H9 (cell line): ENCODE measurements at regions not wholly inside any gene's neighbourhood (a gene's known extent, or its start where the extent isn't known, plus 50 kb on each side); places are given as distances from the start of the nearest gene placed in this dataset.

Source experiments
- DNase-seq: peaks from one replicate; pipeline ENCODE4 v3.0.0-alpha.2; 2017
- H2AFZ ChIP-seq: one replicate; pipeline ENCODE4 v1.6.1; 2013; ENCODE audit warnings: mild to moderate bottlenecking, low read length, control low read depth, moderate library complexity
- H2AK5ac ChIP-seq: 2 replicates; pipeline ENCODE4 v1.6.1; 2013; ENCODE audit warnings: low read length, control low read depth, mixed read lengths; ENCODE audit not compliant: insufficient read length
- H2BK120ac ChIP-seq: one replicate; pipeline ENCODE4 v1.6.1; 2013; ENCODE audit warnings: low read depth, mild to moderate bottlenecking, low read length, control low read depth, inconsistent platforms; ENCODE audit not compliant: poor library complexity, severe bottlenecking
- H2BK12ac ChIP-seq: 2 replicates; pipeline ENCODE4 v1.6.1; 2013; ENCODE audit warnings: low read length, control low read depth, mixed read lengths, low read depth; ENCODE audit not compliant: insufficient read length
- H2BK15ac ChIP-seq: 2 replicates; pipeline ENCODE4 v1.6.1; 2013; ENCODE audit warnings: low read depth, low read length, control low read depth
- H2BK20ac ChIP-seq: one replicate; pipeline ENCODE4 v1.6.1; 2013; ENCODE audit warnings: low read depth, mild to moderate bottlenecking, low read length, control low read depth, inconsistent platforms; ENCODE audit not compliant: poor library complexity, severe bottlenecking
- H2BK5ac ChIP-seq: 2 replicates; pipeline ENCODE4 v1.6.1; 2013; ENCODE audit warnings: low read length, control low read depth, mixed read lengths; ENCODE audit not compliant: insufficient read length
- H3K14ac ChIP-seq: 2 replicates; pipeline ENCODE4 v1.6.1; 2013; ENCODE audit warnings: low read length, control low read depth; ENCODE audit not compliant: insufficient read depth
- H3K18ac ChIP-seq: 2 replicates; pipeline ENCODE4 v1.6.1; 2013; ENCODE audit warnings: low read depth, mild to moderate bottlenecking, mixed read lengths, low read length, control low read depth; ENCODE audit not compliant: insufficient read length
- H3K23ac ChIP-seq: 2 replicates; pipeline ENCODE4 v1.6.1; 2013; ENCODE audit warnings: low read length, control low read depth, mixed read lengths, low read depth; ENCODE audit not compliant: insufficient read length
- H3K23me2 ChIP-seq: 2 replicates; pipeline ENCODE4 v1.6.1; 2013; ENCODE audit warnings: low read depth, mild to moderate bottlenecking, mixed read lengths, low read length, control low read depth; ENCODE audit not compliant: insufficient read length, poor library complexity, severe bottlenecking
- H3K27ac ChIP-seq: 2 replicates; pipeline ENCODE4 v1.5.1; 2013; ENCODE audit warnings: low read length, control low read depth, mixed read lengths, low read depth; ENCODE audit not compliant: insufficient read length
- H3K27me3 ChIP-seq: 2 replicates; pipeline ENCODE4 v1.6.1; 2013; ENCODE audit warnings: low read length, control low read depth, inconsistent platforms; ENCODE audit not compliant: insufficient read depth
- H3K4ac ChIP-seq: 2 replicates; pipeline ENCODE4 v1.6.1; 2013; ENCODE audit warnings: low read depth, mild to moderate bottlenecking, control low read depth, inconsistent platforms, low read length, moderate library complexity
- H3K4me1 ChIP-seq: 2 replicates; pipeline ENCODE4 v1.6.1; 2013; ENCODE audit warnings: low read length, control low read depth, inconsistent platforms; ENCODE audit not compliant: insufficient read depth
- H3K4me2 ChIP-seq: 2 replicates; pipeline ENCODE4 v1.6.1; 2013; ENCODE audit warnings: low read length, control low read depth, mixed read lengths; ENCODE audit not compliant: insufficient read length, insufficient read depth
- H3K56ac ChIP-seq: 2 replicates; pipeline ENCODE4 v1.6.1; 2013; ENCODE audit warnings: low read depth, mild to moderate bottlenecking, mixed read lengths, low read length, control low read depth; ENCODE audit not compliant: insufficient read length
- H3K79me1 ChIP-seq: 2 replicates; pipeline ENCODE4 v1.6.1; 2013; ENCODE audit warnings: low read depth, mild to moderate bottlenecking, moderate library complexity, low read length, control low read depth, inconsistent platforms; ENCODE audit not compliant: insufficient read depth, poor library complexity, severe bottlenecking
- H3K79me2 ChIP-seq: 2 replicates; pipeline ENCODE4 v1.6.1; 2013; ENCODE audit warnings: low read length, control low read depth, inconsistent platforms; ENCODE audit not compliant: insufficient read depth
- H3K9ac ChIP-seq: 2 replicates; pipeline ENCODE4 v1.6.1; 2013; ENCODE audit warnings: low read length, control low read depth, mixed read lengths; ENCODE audit not compliant: insufficient read length; ENCODE audit errors: extremely low read depth
- H3K9me3 ChIP-seq: one replicate; pipeline ENCODE4 v1.6.1; 2013; ENCODE audit warnings: low read depth, low read length, inconsistent platforms; ENCODE audit not compliant: control insufficient read depth
- H3T11ph ChIP-seq: one replicate; pipeline ENCODE4 v1.6.1; 2013; ENCODE audit warnings: mild to moderate bottlenecking, low read length, control low read depth, inconsistent platforms
- H4K20me1 ChIP-seq: one replicate; pipeline ENCODE4 v1.6.1; 2013; ENCODE audit not compliant: control insufficient read depth, insufficient read length, insufficient read depth
- H4K5ac ChIP-seq: 2 replicates; pipeline ENCODE4 v1.6.1; 2013; ENCODE audit warnings: low read depth, mild to moderate bottlenecking, mixed read lengths, low read length, control low read depth; ENCODE audit not compliant: insufficient read length
- H4K8ac ChIP-seq: replicated peaks from 2 replicates; pipeline ENCODE4 v1.6.1; 2013; ENCODE audit warnings: low read length, control low read depth, mixed read lengths, low read depth; ENCODE audit not compliant: insufficient read length
- H4K91ac ChIP-seq: 2 replicates; pipeline ENCODE4 v1.6.1; 2013; ENCODE audit warnings: low read depth, mild to moderate bottlenecking, moderate library complexity, mixed read lengths, low read length, control low read depth; ENCODE audit not compliant: insufficient read length
- H3K27ac Mint-ChIP-seq, 3 experiments: 2 replicates in 2 of 3; 3 replicates in 1 of 3; pipeline ENCODE4 v1.8.0; 2020 to 2021; ENCODE audit warnings: mixed read lengths in 3 of 3, mild to moderate bottlenecking in 1 of 3, moderate library complexity in 1 of 3
- H3K27me3 Mint-ChIP-seq: 2 replicates; pipeline ENCODE4 v1.8.0; 2021; ENCODE audit warnings: low read depth, mild to moderate bottlenecking, moderate library complexity, mixed read lengths
- H3K36me3 Mint-ChIP-seq, 3 experiments: 2 replicates in 2 of 3; 3 replicates in 1 of 3; pipeline ENCODE4 v1.8.0; 2020 to 2021; ENCODE audit warnings: low read depth in 3 of 3, mixed read lengths in 3 of 3; ENCODE audit not compliant: insufficient read depth in 1 of 3
- H3K4me1 Mint-ChIP-seq, 2 experiments: 2 replicates each; pipeline ENCODE4 v1.8.0; 2020; ENCODE audit warnings: mixed read lengths in 2 of 2
- H3K4me3 Mint-ChIP-seq, 2 experiments: 2 replicates in 1 of 2; 3 replicates in 1 of 2; pipeline ENCODE4 v1.8.0; 2020 to 2021; ENCODE audit warnings: mild to moderate bottlenecking in 2 of 2, mixed read lengths in 2 of 2, moderate library complexity in 1 of 2
- H3K9me3 Mint-ChIP-seq, 2 experiments: 2 replicates in 1 of 2; 3 replicates in 1 of 2; pipeline ENCODE4 v1.8.0; 2020; ENCODE audit warnings: mild to moderate bottlenecking in 2 of 2, mixed read lengths in 2 of 2, moderate library complexity in 1 of 2
- WGBS: extraction: QIAGEN DNeasy Blood & Tissue Kit; methylation state at CpG from one replicate; pipeline ENCODE4 v1.1.7; 2013; ENCODE audit warnings: missing lambda C conversion rate, low lambda C conversion rate, mixed read lengths; ENCODE audit not compliant: insufficient read length; ENCODE audit errors: extremely low coverage; 5-methylcytosine and 5-hydroxymethylcytosine counted together
- TF ChIP-seq, protein P1 (sequence below): fragments of 200-600 bp; sonication (generic); conservative IDR thresholded peaks from 3 replicates; pipeline ENCODE4 v1.8.0; 2021; ENCODE audit warnings: antibody characterized with exemption, mild to moderate bottlenecking

- TF ChIP-seq, protein P1, sequence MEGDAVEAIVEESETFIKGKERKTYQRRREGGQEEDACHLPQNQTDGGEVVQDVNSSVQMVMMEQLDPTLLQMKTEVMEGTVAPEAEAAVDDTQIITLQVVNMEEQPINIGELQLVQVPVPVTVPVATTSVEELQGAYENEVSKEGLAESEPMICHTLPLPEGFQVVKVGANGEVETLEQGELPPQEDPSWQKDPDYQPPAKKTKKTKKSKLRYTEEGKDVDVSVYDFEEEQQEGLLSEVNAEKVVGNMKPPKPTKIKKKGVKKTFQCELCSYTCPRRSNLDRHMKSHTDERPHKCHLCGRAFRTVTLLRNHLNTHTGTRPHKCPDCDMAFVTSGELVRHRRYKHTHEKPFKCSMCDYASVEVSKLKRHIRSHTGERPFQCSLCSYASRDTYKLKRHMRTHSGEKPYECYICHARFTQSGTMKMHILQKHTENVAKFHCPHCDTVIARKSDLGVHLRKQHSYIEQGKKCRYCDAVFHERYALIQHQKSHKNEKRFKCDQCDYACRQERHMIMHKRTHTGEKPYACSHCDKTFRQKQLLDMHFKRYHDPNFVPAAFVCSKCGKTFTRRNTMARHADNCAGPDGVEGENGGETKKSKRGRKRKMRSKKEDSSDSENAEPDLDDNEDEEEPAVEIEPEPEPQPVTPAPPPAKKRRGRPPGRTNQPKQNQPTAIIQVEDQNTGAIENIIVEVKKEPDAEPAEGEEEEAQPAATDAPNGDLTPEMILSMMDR = no peak
- Histone ChIP-seq H3K4me2 (no peak overlapping the region), H4K5ac (no peak overlapping the region), H3K18ac (no peak overlapping the region), H3K9ac (no peak overlapping the region), H3K4me1 (no peaks in the 10 kb centered on the region; the same call in 1 of the 2 replicates), H2AK5ac (no peak overlapping the region), H3K79me2 (no peaks in the 10 kb centered on the region), H3K79me1 (no peaks in the 10 kb centered on the region), H2BK5ac (no peak overlapping the region), H3K23me2 (no peaks in the 10 kb centered on the region), H2BK15ac (no peak overlapping the region), H3K56ac (no peak overlapping the region), H3K4ac (no peak overlapping the region), H4K20me1 (no peaks in the 10 kb centered on the region), H4K8ac (no peak overlapping the region), H2AFZ (no peak overlapping the region), H4K91ac (no peak overlapping the region), H3K27me3 (no peaks in the 10 kb centered on the region), H2BK120ac (no peak overlapping the region), H3T11ph (no peak overlapping the region), H2BK20ac (no peak overlapping the region), H2BK12ac (no peak overlapping the region), H3K23ac (no peak overlapping the region), H3K9me3 (no peaks in the 10 kb centered on the region), H3K14ac (no peak overlapping the region), H3K27ac (no peak overlapping the region)
- Mint-ChIP-seq H3K4me3 (no peak overlapping the region), H3K9me3 (peaks cover 17 to 19% of the 10 kb centered on the region in 2 experiments; a peak in 4 of 5 replicates), H3K36me3 (peaks cover 31 to 35% (median 32%) of the 10 kb centered on the region in 3 experiments), H3K4me1 (no peaks in the 10 kb centered on the region), H3K27me3 (peaks cover 2% of the 10 kb centered on the region; the same call in 1 of the 2 replicates), H3K27ac (no peak overlapping the region)
- DNase-seq = no peak
- no CpG with 5 or more reads among the region's 2 CpGs for WGBS
Observed at GRCh38 chr6:30267423-30267822, 54.2 kb upstream of the TRIM26 start.
